AML-193 (cell line): ENCODE measurements at regions not wholly inside any gene's neighbourhood (a gene's known extent, or its start where the extent isn't known, plus 50 kb on each side); places are given as distances from the start of the nearest gene placed in this dataset.

Source experiments
- DNase-seq, 2 experiments: peaks; one replicate each; lab custom pipeline; 2025; lab: John Stamatoyannopoulos, UW

GRCh38 chr4:178789279-178789678, 1347.0 kb upstream of the AGA start:
- no peak for DNase-seq

- DNase-seq = no peak
These were observed 1357.0 kb upstream of the AGA start for GRCh38 chr4:178799204-178799603.

- no peak for DNase-seq
These were observed 1365.9 kb upstream of the AGA start for GRCh38 chr4:178808106-178808505.

GRCh38 chr4:178809921-178810320, 1367.7 kb upstream of the AGA start:
- no peak for DNase-seq

- DNase-seq = no peak
These were observed 1369.1 kb upstream of the AGA start for GRCh38 chr4:178811356-178811755.

- DNase-seq = no peak
These were observed 1370.6 kb upstream of the AGA start for GRCh38 chr4:178812866-178813265.

GRCh38 chr4:178814908-178815307, 1372.7 kb upstream of the AGA start:
- DNase-seq = no peak

- DNase-seq = no peak
These were observed 1381.5 kb upstream of the AGA start for GRCh38 chr4:178823673-178824295.

GRCh38 chr4:178836865-178837264, 1394.6 kb upstream of the AGA start:
- no peak for DNase-seq

GRCh38 chr4:178838776-178839175, 1396.5 kb upstream of the AGA start:
- DNase-seq = no peak

- no peak for DNase-seq
These were observed 1414.0 kb upstream of the AGA start for GRCh38 chr4:178856139-178856800.

GRCh38 chr4:178871476-178871875, 1429.2 kb upstream of the AGA start:
- DNase-seq = no peak

GRCh38 chr4:178881937-178882336, 1439.7 kb upstream of the AGA start:
- DNase-seq = no peak

- DNase-seq = no peak
These were observed 1451.9 kb upstream of the AGA start for GRCh38 chr4:178894126-178894525.

- no peak for DNase-seq
These were observed 1456.8 kb upstream of the AGA start for GRCh38 chr4:178899084-178899483.

- no peak for DNase-seq
These were observed 1475.5 kb upstream of the AGA start for GRCh38 chr4:178917756-178918155.

GRCh38 chr4:178937130-178937529, 1494.9 kb upstream of the AGA start:
- DNase-seq = no peak

GRCh38 chr4:178941975-178942374, 1499.7 kb upstream of the AGA start:
- DNase-seq = no peak

GRCh38 chr4:178953447-178954120, 1511.3 kb upstream of the AGA start:
- DNase-seq = no peak

GRCh38 chr4:178955614-178956013, 1513.4 kb upstream of the AGA start:
- DNase-seq = no peak

- DNase-seq = no peak
These were observed 1516.6 kb upstream of the AGA start for GRCh38 chr4:178958725-178959440.

GRCh38 chr4:178963446-178964045, 1521.3 kb upstream of the AGA start:
- DNase-seq = no peak
